Activated T-helper 1 cell treated with anti-CD3 and anti-CD28 coated beads, Interleukin-12 subunit alpha, Interleukin-12 subunit beta, Interleukin-2, Interleukin-4 antibody, amounts not matched to agents 30 ng/mL and 10 ng/mL and 1 ng/mL, durations not matched to agents 14 hours and 24 hours and 36 hours (primary cell): ENCODE measurements at regions not wholly inside any gene's neighbourhood (a gene's known extent, or its start where the extent isn't known, plus 50 kb on each side); places are given as distances from the start of the nearest gene placed in this dataset.

Source experiments
- DNase-seq: peaks from one replicate; pipeline ENCODE4 v3.0.0; 2021; ENCODE audit warnings: low spot score
- H3K27ac Mint-ChIP-seq: one replicate; pipeline ENCODE4 v1.8.0; 2021; ENCODE audit warnings: mild to moderate bottlenecking, mixed read lengths
- H3K27me3 Mint-ChIP-seq: one replicate; pipeline ENCODE4 v1.8.0; 2022; ENCODE audit warnings: mild to moderate bottlenecking, moderate library complexity, mixed read lengths; ENCODE audit not compliant: insufficient read depth
- H3K36me3 Mint-ChIP-seq: one replicate; pipeline ENCODE4 v1.8.0; 2021; ENCODE audit warnings: low read depth, mixed read lengths
- H3K4me1 Mint-ChIP-seq: one replicate; pipeline ENCODE4 v1.8.0; 2021; ENCODE audit warnings: low read depth, mixed read lengths
- H3K4me3 Mint-ChIP-seq: one replicate; pipeline ENCODE4 v1.8.0; 2021; ENCODE audit warnings: mild to moderate bottlenecking, moderate library complexity, mixed read lengths
- H3K9me3 Mint-ChIP-seq: one replicate; pipeline ENCODE4 v1.8.0; 2021; ENCODE audit warnings: mixed read lengths
- intact Hi-C: fragments of 100-400 bp; cut with micrococcal nuclease; formaldehyde crosslinking; loops from one replicate; pipeline ENCODE4 v1.15.1; 2024

DNA sequence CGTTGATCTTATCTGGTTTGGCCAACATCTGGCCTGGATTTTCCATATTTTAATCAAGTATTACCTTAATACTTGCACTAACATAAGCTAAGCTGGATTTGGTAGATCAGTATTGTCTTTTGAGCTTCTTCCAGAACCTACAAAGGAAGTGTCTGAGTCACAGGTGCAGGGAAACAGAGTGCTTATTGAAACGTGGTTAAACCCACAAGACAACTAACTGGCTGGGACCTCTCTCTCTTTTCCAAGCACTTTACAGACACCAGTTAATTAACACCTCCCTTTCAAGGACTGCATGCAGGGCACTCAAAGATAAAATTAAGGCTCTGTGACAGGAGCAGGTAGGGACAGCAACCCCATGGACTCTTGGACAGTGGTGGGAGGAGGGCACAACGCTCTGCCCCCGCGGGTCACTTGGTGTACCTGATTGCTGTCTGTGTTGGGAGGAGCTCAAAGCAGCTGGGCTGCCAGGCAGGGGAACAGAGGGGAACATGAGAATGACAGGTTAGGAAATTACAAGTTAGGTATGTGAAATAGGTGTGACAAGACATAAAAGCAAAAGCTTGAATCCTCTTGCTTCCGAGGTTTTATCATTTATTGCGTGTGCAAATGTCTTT lies 133.7 kb upstream of the MON1B start:
- intact Hi-C loops, result no loop called here
- Mint-ChIP-seq H3K4me1 (no peaks in the 10 kb centered on the region), H3K27ac (no peak overlapping the region), H3K36me3 (no peaks in the 10 kb centered on the region), H3K27me3 (peaks cover 1% of the 10 kb centered on the region), H3K4me3 (no peak overlapping the region), H3K9me3 (no peaks in the 10 kb centered on the region)
- DNase-seq, result no peak

DNA sequence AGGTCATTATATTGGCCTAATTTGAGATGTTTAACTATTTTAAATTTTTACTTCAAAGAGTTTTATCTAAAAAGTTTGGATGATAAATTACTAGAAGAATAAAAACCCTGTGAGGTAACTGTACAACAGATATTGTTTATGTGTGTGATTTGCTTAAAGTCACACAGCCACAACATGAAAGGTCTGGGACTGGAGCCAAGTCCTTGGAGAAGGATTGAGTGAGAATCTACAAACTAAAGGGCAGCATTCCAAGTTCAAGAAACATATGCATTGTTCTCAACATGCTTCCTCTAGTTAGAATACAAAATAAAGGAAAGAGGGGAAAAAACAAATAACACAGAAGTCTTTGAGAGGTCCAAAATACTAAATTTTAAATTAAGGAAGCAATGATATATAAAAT lies 131.5 kb upstream of the MON1B start:
- no peak overlapping the region for H3K27ac Mint-ChIP-seq
- no peaks in the 10 kb centered on the region for H3K9me3 Mint-ChIP-seq
- no peaks in the 10 kb centered on the region for H3K4me1 Mint-ChIP-seq
- H3K36me3 Mint-ChIP-seq, result no peaks in the 10 kb centered on the region
- no peak for DNase-seq
- peaks cover 1% of the 10 kb centered on the region for H3K27me3 Mint-ChIP-seq
- no peak overlapping the region for H3K4me3 Mint-ChIP-seq
- intact Hi-C loops, result no loop called here

DNA sequence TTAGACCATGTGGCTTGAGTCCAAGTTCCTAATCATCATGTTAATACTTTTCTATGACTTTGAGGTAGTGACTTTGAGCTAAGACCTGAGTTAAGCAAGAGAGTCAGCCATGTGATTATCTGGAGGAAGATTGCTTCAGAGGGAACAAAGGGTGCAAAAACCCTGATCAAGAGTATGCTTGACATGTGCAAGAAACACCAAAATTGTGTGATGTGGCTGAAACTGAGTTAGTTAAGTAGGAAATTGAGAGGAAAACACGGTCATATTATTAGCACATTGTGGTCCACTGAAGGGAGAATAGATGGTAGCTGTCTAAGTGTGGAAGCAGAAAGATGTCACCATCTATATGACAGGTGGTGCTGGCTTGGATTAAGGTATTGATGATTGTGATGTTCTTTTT lies 130.4 kb upstream of the MON1B start:
- H3K4me3 Mint-ChIP-seq, result no peak overlapping the region
- H3K9me3 Mint-ChIP-seq, result no peaks in the 10 kb centered on the region
- intact Hi-C loops, result no loop called here
- no peak overlapping the region for H3K27ac Mint-ChIP-seq
- H3K4me1 Mint-ChIP-seq, result no peaks in the 10 kb centered on the region
- peaks cover 1% of the 10 kb centered on the region for H3K27me3 Mint-ChIP-seq
- no peak for DNase-seq
- H3K36me3 Mint-ChIP-seq, result no peaks in the 10 kb centered on the region

DNA sequence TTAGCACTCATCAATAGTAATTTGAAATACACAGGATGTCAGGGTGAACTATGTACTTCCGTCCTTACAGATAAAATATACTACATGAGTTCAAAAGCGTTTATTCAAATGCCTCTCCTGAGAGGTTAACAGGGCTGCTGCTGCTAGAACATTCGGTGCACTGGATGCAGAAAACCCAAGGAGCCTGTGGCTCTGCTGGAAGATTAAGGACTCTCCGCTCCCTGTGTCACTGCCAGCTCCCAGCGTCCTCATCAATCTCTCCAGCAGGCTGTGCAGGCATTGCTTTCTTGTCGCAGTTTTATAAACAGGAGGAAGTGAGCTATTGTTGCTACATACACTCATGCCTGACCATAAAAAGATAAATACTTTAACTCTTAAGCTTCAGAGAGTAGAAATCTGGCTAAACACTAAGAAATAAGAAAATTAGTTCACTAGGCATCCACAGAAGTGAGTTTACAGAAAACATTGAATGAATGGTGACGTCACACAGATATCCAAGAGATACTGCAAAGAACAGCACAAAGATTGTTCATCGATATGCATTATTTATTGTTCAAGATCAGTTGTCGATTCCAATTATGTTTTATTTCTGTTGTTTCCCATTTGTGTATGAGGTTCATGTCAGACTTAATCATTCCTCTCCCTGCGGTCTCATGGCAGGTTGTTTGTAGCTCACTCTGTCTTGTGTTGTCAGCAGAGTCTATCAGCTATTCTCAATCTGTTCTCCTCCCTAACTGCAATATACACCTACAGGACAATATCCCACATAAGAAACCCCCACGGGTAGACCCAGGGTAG lies 127.9 kb upstream of the MON1B start:
- Mint-ChIP-seq H3K36me3 (no peaks in the 10 kb centered on the region), H3K27ac (no peak overlapping the region), H3K9me3 (no peaks in the 10 kb centered on the region), H3K4me3 (no peak overlapping the region), H3K27me3 (peaks cover 1% of the 10 kb centered on the region), H3K4me1 (no peaks in the 10 kb centered on the region)
- DNase-seq, result no peak
- intact Hi-C loops, result no loop called here

DNA sequence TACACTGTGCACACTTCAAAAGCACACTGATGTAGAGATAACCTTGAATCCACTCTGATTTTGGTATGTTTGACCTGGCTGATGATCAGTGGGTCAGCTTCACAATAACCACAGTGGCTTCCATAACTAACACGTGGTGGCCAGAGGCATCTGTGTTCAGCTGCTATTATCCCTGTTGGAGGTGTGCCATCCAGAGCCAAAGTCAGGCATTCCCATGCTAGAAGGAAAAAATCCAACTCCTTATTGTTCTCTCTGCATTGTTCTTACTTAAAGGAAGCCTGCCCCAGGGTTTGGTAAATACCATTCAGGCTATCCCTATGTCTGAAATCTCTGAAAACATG lies 127.3 kb upstream of the MON1B start:
- Mint-ChIP-seq H3K36me3 (no peaks in the 10 kb centered on the region), H3K27ac (no peak overlapping the region), H3K27me3 (peaks cover 1% of the 10 kb centered on the region), H3K4me1 (no peaks in the 10 kb centered on the region), H3K9me3 (no peaks in the 10 kb centered on the region), H3K4me3 (no peak overlapping the region)
- intact Hi-C loops, result no loop called here
- DNase-seq, result no peak

DNA sequence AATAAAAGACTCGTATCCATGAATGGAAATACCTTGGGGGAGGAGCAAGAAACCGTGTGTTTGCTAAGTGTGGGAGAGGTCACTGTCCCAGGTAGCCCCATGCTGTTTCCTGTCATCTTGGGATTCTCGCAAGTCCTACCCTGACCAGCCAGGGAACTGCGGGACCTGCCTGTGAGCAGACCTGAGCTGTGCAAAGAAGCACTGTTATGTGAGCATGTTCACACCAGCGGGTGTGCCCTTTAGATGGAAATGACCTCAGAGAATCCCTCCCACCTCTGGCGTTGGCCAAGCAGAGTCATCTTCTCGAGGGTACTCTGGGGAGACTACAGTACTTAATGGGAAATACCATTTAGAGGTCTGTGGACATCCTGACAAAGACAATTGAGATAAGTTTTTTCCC lies 127.0 kb upstream of the MON1B start:
- no peaks in the 10 kb centered on the region for H3K4me1 Mint-ChIP-seq
- no peak overlapping the region for H3K27ac Mint-ChIP-seq
- H3K36me3 Mint-ChIP-seq, result no peaks in the 10 kb centered on the region
- no peak for DNase-seq
- H3K27me3 Mint-ChIP-seq, result peaks cover 1% of the 10 kb centered on the region
- H3K9me3 Mint-ChIP-seq, result no peaks in the 10 kb centered on the region
- intact Hi-C loops, result no loop called here
- H3K4me3 Mint-ChIP-seq, result no peak overlapping the region

DNA sequence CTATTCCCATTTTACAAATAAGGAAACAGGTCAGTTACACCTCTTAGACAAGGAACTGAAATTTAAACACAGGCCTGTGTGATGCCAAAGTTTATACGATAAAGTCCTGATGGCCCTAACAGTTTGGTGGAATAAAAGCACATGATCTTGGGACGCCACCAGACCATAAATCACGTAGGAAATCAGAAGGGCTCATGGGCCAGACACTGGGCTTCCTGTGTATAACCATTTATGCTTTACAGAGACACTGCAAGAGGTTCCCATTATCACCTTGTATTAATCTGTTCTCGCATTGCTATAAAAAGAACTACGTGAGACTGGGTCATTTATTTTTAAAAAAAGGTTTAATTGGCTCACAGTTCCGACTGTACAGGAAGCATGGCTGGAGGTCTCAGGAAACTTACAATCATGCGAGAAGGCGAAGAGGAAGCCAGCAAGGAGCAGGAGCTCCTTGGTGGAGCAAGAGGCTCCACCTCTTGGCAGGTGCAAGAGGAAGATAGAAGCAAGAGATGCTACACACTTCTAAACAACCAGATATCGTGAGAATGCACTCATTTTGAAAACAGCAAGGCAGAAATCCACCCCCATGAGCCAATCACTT lies 124.0 kb upstream of the MON1B start:
- DNase-seq, result no peak
- Mint-ChIP-seq H3K27ac (no peak overlapping the region), H3K4me3 (no peak overlapping the region), H3K4me1 (no peaks in the 10 kb centered on the region), H3K9me3 (no peaks in the 10 kb centered on the region), H3K27me3 (no peaks in the 10 kb centered on the region), H3K36me3 (no peaks in the 10 kb centered on the region)
- intact Hi-C loops, result no loop called here

DNA sequence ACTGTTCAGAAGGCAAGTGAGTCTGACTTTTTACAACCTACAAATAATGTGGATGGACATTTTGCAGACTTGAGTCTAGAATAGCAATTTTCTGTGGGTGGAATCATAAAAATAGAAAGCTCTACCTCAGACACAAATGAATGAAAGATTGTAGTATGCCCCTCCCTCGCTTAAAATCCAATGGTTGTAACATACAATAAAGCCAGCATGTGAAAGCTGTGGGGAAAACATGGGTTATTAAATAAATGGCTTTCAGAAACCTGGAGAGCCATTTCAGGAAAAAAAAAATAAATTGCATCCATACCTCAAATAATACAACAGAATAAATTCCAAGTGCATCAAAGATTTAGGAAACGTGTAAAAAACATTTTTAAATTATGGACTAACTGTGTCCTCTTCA lies 123.1 kb upstream of the MON1B start:
- Mint-ChIP-seq H3K36me3 (no peaks in the 10 kb centered on the region), H3K27me3 (no peaks in the 10 kb centered on the region), H3K27ac (no peak overlapping the region), H3K4me1 (no peaks in the 10 kb centered on the region), H3K4me3 (no peak overlapping the region), H3K9me3 (no peaks in the 10 kb centered on the region)
- intact Hi-C loops, result no loop called here
- no peak for DNase-seq

DNA sequence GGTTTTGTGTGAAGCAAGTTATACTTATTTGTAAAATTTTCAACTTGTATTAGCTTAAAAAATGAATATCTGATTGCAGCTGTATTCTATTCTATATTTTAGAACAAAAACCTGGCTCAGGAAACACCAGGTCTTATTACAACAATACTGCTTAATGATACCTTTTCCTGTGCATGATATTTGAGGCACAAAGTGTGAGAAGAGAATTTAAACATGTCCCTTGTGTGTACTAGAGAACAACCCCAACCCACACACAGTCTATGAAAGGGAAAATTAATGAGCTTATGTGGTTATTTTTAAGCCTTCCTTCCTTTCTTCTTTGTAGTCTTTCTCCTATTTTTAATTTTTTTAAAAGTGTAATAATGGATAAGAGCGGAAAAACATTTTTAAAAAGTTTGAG lies 122.6 kb upstream of the MON1B start:
- Mint-ChIP-seq H3K36me3 (no peaks in the 10 kb centered on the region), H3K4me1 (no peaks in the 10 kb centered on the region), H3K4me3 (no peak overlapping the region), H3K9me3 (no peaks in the 10 kb centered on the region), H3K27me3 (no peaks in the 10 kb centered on the region), H3K27ac (no peak overlapping the region)
- DNase-seq, result no peak
- intact Hi-C loops, result no loop called here

DNA sequence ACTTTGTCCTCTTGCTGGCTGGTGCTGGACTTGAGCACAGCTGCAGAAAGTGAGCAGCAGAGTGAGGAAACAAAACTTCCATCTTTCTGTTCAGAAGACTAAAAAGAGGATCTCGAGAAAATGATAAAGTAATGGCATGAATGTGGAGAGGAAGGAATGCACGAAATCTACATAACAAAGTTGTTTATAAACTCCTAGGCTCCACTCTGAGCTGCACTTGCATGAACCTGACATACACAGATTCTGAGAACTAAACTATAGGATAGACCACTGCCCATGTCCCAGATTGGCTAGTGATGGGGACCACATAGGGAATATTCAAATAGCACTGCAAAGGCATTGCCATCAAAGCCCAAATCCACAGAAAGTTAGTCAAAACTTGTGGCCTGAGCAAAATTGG lies 121.1 kb upstream of the MON1B start:
- no peak overlapping the region for H3K27ac Mint-ChIP-seq

DNA sequence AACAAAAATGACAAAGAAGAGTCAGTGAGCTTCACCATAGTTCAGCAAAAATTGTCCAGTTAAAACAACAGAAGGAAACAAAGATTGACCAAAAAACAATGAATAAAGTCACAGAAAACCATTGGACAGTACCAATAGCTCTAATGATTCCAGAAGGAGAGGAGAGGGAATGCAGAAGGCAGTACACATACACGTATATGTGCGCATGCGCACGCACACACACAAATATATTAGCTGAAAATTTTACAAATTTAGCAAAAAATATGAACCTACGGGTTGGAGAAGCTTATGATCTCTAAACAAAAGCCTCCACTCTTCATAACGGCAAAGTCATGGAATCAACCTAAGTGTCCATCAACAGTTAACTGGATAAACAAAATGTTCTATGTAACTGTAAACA lies 120.3 kb upstream of the MON1B start:
- Mint-ChIP-seq H3K27ac (no peak overlapping the region), H3K4me1 (no peaks in the 10 kb centered on the region), H3K9me3 (no peaks in the 10 kb centered on the region), H3K36me3 (no peaks in the 10 kb centered on the region), H3K4me3 (no peak overlapping the region), H3K27me3 (no peaks in the 10 kb centered on the region)
- DNase-seq, result no peak
- intact Hi-C loops, result no loop called here

More for the DNA sequence above, 121.1 kb upstream of the MON1B start:
- intact Hi-C loops, result no loop called here
- no peak overlapping the region for H3K4me3 Mint-ChIP-seq
- no peaks in the 10 kb centered on the region for H3K36me3 Mint-ChIP-seq
- DNase-seq, result no peak
- H3K27me3 Mint-ChIP-seq, result no peaks in the 10 kb centered on the region
- H3K4me1 Mint-ChIP-seq, result no peaks in the 10 kb centered on the region
- no peaks in the 10 kb centered on the region for H3K9me3 Mint-ChIP-seq

DNA sequence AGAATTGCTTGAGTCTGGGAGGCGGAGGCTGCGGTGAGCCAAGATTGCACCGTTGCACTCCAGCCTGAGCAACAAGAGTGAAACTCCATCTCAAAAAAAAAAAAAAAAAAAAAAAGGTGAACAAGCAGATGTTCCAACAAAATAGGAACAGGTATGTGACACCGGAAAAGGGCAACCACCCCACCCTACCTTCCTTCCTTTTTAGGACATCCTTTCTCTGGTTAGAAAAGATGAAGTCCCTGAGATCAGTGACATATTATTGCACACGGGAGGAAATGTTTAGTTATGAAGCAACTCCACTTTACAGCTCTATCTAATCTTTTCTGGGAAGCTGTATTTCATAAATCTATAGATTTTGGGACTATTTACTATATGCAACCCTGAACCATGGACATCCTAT lies 114.2 kb upstream of the MON1B start:
- no peak overlapping the region for H3K4me3 Mint-ChIP-seq
- no peaks in the 10 kb centered on the region for H3K27me3 Mint-ChIP-seq
- no peak overlapping the region for H3K27ac Mint-ChIP-seq
- intact Hi-C loops, result no loop called here
- H3K36me3 Mint-ChIP-seq, result no peaks in the 10 kb centered on the region
- no peaks in the 10 kb centered on the region for H3K4me1 Mint-ChIP-seq
- H3K9me3 Mint-ChIP-seq, result no peaks in the 10 kb centered on the region
- DNase-seq, result no peak

DNA sequence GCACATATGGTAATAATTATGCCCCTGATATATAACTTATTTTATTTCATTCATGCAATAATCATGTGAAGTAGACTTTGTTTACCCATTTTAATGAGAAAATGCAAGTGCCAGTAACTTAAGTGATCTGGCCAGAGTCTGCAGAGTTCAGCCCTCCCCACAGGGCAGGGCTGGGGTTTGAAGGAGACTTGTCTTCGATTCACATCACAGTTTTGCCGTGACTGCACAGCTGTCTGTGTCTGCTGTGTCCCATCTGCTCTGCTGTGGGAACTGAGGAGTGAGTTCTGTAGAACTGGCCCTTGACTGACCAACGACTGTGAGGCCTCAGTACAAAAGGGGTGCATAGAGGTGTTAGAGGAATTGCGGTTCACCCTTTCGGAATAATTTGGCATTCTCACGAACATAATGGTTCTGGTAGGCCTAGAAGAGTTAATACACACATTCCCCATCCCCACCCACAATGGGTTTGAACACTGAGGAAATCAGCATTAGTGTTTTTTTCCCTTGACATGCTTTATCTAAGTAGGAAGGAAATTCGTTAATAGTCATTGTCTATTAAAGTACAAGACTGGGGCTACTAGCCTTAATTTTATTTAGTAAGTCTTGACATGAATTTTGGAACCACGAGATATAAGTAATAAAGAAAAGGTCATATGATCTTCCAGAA lies 113.6 kb upstream of the MON1B start:
- Mint-ChIP-seq H3K9me3 (no peaks in the 10 kb centered on the region), H3K27me3 (no peaks in the 10 kb centered on the region), H3K4me3 (no peak overlapping the region), H3K4me1 (no peaks in the 10 kb centered on the region), H3K36me3 (no peaks in the 10 kb centered on the region), H3K27ac (no peak overlapping the region)
- intact Hi-C loops, result no loop called here
- no peak for DNase-seq
